Stimulated activated CD4-positive, alpha-beta T cell treated with anti-CD3 and anti-CD28 coated beads, Interleukin-15, amount 100 ng/mL, for 48 hours (primary cell): ENCODE measurements at regions not wholly inside any gene's neighbourhood (a gene's known extent, or its start where the extent isn't known, plus 50 kb on each side); places are given as distances from the start of the nearest gene placed in this dataset.
"Not testable (repeated sequence)": the region's sequence is repeated elsewhere in the genome, so short reads cannot be mapped to it uniquely, and the experiment has no call there.

ENCODE experiments used
- DNase-seq, 2 donors: peaks; one replicate each; pipeline ENCODE4 v3.0.0-alpha.2; 2020; ENCODE audit warnings: low read depth in 2 of 2

DNA sequence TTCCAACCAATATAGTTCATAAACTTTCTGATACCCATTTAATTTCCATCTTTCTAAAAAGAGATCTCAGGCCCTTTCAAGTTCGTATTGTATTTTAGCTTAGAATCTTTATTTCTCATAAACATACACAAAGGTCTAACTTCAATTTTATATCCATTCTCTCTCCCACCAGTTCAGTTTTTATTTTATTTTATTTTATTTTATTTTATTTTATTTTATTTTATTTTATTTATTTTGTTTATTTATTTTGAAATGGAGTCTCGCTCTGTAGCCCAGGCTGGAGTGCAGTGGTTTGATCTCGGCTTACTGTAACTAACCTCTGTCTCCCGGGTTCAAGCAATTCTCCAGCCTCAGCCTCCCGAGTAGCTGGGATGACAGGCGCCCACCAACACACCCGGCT is 552.8 kb downstream of the SLITRK5 start:
- DNase-seq = no peak

DNA sequence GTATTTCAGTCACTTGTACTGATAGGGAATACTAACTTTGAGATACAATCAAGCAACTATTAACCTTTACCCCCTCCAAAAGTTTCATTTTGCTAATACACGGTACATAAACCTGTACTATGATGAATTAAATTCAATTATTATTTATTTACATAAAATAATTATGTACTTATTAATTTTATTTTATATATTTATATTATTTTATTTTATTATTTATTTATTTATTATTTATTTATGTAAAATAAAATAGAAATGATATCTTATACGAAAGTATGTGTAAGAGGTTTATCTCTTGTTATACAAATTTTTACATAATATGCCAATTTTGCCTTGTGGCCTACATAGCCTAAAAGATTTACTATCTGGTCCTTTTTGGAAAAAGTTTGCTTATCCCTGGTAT is 564.3 kb downstream of the SLITRK5 start:
- DNase-seq = no peak

DNA sequence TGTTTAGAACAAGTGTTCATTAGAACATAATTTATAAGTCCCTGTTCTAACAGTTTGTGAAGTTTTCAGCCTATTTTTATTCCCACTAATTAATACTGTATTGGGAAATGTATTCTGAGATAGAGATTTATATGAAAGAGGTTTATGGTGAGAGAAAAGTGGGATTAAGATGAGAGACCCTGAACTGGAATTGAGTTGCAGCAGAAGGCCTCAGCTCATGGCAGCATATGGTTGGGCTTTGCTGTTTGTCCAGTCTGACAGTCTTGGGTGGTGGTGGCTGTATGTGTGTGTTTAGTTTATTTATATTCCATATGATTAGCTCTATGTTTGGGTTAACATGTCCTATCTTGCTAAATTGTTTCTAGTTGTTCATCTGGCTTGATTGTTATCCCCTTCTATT is 575.1 kb downstream of the SLITRK5 start:
- no peak for DNase-seq

DNA sequence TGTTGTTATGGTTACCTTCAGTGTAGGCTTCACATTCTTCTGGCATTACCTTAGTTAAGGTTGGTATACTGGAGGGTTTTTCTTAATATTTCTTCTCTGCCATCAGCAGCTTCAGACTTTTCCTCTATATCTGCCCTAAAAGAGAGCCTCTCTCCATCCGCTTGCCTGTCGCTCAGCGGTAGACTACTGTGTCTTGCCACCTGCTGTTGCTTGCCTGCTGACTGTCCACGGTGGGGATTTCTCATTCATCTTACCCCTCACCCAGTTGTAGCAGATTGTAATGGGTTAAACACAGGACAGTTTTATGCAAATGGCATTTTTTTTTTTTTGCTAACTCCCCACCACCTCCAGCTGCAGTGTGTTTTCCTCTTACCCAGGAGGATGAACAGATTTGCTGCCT is 577.2 kb downstream of the SLITRK5 start:
- DNase-seq = no peak

DNA sequence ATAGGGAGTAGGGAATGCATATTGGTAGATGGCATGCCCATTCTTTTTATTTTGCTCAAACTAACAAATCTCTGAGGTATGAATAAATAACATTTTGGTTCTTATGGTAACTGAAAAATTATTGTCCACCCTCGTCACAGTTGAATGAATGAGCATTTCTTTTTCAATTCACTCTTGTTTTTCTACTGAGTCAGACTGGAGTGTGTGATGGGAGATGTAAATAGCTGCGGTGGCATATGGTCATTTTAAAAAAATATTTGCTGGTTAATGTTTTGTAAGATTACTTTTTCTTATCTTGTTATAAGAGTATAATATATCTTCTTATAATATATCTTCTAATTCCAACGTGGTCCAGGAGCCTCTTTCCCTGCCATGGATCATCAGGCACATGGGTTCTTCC is 586.5 kb downstream of the SLITRK5 start:
- DNase-seq = no peak

DNA sequence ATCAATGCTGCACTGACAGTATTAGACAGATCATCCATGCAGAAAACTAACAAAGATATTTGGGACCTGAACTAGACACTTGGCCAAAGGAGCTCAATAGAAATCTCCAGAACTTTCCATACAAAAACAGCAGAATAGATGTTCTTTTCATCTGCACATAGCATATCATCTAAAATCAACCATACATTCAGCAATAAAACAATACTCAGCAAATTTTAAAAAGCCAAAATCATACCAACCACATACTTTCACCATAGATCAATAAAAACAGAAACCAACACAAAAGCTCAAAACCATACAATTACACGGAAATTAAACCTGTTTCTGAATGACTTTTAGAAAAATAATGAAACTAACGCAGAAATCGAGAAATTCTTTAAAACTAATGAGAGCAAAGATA is 592.6 kb downstream of the SLITRK5 start:
- no peak for DNase-seq

DNA sequence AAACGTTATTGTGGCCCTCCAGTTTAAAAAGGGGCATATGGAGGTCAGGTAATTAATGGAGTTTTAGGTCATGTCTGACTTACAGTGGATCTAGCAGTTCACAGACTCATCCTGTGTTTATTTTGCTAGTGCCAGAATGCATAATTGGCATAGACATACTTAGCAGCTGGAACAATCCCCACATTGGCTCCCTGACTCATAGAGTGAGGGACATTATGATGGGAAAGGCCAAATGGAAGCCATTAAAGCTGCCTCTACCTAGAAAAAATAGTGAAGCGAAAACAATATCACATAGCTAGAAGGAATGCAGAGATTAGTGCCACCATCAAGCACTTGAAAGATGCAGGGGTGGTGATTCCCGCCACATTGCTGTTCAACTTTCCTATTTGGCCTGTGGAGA is 610.7 kb downstream of the SLITRK5 start:
- DNase-seq = no peak

DNA sequence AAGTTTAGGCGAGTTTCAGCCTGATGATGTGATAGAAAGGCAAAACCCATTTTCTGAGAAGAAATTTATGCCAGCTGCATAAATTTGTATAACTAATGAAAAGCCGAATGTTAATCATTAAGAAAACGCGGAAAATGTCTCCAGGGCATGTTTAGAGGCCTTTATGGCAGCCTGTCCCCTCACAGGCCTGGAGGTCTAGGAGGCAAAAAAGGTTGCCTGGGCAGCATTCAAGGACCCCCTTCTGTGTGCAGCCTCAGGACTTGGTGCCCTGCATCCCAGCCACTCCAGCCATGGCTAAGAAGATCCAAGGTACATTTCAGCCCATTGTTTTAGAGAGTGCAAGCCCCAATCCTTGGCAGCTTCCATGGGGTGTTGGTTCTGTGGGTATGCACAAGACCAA is 614.2 kb downstream of the SLITRK5 start:
- DNase-seq = no peak

DNA sequence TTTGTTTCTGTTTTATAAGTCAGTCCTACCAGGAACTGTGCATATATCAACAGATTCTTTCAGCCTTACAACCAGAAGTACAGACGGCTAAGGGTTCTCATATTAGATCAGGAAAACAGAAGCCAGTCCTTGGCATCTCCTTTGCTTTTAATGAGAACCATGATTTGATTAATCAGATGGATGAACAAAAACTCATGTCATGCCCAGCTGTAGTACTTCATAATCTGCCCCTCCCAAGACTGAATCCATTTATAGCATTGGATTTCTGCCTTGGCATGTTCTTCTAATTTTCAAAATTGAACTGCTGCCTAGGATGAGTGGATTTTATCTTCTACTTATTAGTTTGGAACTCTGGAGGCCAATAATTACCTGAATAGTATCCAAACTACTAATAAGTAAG is 617.2 kb downstream of the SLITRK5 start:
- DNase-seq = no peak

DNA sequence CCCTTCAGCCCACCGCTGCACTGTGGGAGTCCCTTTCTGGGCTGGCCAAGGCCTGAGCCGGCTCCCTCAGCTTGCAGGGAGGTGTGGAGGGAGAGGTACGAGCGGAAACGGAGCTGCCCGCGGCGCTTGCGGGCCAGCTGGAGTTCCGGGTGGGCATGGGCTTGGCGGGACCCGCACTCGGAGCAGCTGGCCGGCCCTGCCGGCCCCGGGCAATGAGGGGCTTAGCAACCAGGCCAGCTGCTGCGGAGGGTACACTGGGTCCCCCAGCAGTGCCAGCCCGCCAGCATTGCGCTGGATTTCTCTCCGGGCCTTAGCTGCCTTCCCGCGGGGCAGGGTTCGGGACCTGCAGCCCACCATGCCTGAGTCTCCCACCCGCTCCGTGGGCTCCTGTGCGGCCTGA is 620.6 kb downstream of the SLITRK5 start:
- DNase-seq = not testable (repeated sequence)

DNA sequence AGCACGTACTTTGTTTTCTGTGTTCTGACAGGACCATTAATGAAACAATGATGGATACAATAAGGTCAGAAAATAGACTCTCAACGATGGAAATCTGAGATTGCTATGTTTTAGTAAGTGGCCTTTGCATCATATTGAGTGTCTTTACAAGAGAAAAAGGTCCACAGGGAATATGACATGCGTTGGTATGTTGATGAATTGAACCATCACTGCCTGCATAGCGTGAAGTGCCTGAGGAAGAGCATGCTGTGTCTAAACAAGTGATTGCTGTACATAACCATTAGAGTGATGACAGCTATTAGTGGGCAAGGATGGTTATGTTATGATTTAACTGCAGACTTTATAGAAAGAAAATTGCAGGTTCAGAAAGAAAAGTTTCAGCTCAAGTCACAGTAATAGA is 623.2 kb downstream of the SLITRK5 start:
- DNase-seq = no peak

DNA sequence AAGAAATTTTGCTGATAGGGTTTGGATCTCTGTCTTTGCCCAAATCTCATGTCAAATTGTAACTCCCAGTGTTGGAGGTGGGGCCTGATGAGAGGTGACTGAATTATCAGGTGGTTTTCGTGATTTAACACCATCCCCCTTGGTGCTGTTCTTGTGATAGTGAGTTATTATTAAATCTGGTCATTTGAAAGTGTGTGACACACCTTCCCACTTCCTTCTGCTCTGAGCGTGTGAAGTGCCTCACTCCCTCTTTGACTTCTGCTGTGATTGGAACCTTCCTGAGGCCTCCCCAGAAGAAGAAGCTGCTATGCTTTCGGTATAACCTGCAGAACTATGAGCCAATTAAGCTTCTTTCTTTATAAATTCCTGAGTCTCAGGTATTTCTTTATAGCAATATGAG is 632.0 kb downstream of the SLITRK5 start:
- no peak for DNase-seq

DNA sequence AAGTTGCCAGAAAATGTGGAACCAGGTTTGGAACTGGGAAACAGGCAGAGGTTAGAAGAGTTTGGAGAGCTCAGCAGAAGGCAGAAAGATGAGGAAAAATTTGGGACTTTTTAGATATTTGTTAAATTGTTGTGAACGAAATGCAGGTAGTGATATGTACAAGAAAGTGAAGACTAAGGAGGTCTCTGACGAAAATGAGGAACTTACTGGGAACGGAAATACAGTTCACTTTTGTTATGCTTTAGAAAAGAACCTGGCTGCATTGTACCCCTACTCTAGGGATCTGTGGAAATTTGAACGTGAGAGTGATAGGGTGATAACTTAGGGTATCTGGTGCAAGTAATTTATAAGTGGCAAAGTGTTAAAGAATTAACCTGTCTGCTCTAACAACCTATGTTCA is 632.4 kb downstream of the SLITRK5 start:
- no peak for DNase-seq

DNA sequence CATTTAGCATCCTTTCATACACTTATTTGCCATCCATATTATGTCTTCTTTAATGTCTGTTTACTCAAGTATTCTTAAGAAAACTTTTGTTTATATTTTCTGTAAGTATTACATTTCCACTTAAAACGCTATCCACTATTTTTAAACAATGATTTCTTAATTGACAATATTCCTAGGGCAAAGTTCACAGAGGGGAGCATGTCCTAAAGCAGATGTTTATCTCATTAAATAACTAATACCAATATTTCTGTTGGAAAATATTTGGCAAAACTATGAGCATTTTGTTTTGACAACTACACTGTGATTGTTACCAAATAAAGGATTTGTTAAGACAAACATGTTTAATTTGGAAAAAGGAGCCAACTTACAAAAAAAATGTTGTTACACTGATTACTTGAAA is 643.3 kb downstream of the SLITRK5 start:
- no peak for DNase-seq

DNA sequence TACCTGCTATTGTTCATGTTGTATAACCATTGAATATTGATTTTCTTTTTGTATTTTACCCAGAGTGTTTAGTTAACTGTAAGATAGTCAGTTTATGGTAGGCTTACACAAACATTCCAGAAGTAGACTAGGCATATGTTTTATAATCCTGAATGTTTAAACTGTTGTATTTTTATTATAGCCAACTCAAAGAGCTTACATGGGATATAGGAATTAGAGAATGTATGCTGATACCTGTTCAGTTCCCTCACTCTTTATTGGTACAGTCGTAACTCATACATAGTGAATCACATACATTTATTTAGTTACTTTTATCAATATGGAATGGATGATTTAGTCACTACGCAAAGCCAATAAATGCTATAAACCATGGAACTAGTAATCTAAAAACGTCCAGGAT is 657.9 kb downstream of the SLITRK5 start:
- no peak for DNase-seq

DNA sequence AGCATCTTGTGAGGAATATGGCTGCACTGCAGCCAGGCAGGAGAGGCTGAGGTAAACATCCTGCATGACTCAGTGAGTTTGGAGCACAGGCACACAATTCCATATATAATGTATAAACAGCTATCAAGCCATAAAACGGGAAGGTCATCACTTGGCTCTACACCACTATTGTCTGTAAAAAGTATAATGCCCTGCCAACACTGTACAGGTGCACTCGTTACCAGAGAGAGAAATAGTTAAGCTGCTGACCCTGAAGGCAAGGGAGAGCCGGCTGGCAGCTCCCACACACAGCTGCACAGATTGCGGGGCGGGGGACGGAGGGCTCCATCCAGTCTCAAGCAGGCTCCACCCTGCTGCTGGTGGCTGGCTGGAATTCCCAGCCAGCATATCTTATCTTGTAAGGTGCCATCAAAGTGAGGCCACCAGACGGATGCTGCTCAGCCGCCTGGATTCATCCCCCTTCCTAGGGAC is 668.1 kb downstream of the SLITRK5 start:
- DNase-seq = no peak

DNA sequence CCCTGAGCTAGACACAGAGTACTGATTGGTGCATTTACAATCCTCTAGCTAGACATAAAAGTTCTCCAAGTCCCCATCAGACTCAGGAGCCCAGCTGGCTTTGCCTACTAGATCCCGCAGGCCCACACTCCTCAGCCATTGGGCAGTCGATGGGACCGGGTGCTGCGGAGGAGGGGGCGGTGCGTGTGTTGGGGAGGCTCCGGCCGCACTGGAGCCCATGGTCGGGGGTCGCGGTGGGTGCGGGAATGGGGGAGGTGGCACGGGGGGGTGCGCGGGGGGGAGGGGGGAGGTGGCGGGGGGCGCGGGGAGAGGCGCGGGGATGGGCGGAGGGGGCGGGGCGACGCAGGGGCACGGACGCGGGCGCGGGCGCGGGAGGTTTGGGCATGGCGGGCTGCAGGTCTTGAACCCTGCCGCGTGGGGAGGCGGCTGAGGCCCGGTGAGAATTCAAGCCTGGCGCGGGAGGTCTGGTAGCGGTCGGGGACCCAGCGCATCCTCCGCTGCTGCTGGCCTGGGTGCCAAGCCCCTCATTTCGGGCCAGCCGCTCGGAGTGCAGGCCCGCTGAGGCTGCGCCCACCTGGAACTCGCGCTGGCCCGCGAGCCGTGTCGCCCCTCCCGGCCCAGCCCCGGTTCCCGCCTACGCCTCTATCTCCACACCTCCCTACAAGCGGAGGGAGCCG is 674.1 kb downstream of the SLITRK5 start:
- DNase-seq = no peak

DNA sequence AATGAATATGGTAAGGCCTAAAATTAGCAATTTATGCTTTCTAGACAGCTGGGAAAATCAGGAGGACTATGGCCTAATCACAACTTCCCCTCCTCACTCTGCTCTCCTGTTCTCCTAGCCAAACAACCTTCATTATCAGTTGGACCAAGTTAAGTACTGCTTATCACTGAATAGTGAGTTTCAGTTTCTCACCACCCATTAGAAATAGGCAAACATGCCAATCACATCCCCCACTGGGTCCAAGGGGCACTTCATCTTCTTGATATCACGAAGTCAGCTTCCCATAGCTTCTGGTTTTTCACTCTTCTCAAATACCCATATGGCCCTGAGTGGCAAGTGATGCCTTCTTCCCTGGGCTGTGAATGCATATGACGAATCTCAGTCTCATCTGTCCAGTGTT is 689.6 kb downstream of the SLITRK5 start:
- no peak for DNase-seq

DNA sequence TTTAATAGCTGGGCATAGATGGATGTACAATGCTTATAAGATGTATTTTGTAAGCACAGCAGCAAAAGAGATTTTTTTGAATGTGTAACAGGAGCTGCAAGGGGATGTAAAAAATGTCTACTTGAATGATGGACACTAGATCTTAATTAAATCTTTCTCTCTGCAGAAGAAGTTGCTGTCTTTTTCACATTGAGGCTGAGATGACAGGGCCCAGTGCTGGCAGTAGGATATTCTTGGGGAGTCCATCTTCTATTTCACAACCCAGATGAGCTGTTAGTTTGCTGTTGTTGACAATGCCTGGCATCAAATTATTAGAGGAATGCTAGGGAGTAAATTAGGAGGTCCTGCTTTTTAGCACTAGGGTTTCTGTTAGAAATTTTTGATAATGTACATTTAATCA is 698.7 kb downstream of the SLITRK5 start:
- no peak for DNase-seq

DNA sequence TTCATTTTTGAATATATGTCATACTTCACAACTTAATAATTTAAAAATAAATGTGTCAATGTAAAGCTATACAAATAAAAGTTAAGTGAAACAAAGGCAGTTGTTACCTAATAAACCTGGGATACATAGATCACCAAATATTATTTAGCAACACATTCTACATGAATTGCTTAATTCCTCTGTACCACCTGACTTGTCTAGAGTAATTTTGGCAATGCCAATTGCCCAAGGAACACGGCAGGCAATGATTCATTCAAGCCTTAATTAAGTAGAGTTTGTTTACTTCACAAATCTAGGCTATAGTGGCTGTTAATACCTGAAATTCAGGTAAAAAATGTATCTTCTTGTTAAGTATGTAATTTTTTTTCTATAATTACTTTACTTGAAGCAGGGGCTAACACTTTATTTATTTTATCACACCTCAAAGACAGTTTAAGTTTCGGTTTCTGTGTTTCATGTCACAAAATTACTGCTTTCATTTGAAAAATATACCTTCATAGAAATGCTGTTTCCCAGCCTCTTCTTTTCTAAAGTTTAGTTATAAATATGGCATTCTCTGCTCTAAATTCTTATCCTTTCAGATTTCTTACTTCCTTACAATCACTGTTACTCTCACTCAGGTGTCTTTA is 705.7 kb downstream of the SLITRK5 start:
- DNase-seq = no peak

DNA sequence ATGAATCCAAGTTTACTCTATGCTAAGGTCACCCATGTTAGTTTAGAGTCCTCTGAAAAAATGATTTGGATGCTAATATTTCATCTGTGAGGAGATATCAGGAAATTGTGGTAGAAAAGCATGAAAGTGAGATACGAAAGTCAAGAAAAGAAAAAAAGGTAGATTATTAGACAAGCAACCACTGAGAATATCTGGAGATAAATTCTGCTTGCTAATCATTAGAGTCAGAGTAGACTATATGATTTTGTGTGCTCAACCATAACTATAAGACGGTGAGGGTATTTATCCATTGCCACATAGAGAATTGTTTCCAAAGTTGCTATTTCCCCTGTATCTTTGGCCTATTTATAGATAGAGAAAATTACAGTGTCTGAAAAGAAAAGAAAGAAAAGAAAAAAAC is 706.7 kb downstream of the SLITRK5 start:
- no peak for DNase-seq

DNA sequence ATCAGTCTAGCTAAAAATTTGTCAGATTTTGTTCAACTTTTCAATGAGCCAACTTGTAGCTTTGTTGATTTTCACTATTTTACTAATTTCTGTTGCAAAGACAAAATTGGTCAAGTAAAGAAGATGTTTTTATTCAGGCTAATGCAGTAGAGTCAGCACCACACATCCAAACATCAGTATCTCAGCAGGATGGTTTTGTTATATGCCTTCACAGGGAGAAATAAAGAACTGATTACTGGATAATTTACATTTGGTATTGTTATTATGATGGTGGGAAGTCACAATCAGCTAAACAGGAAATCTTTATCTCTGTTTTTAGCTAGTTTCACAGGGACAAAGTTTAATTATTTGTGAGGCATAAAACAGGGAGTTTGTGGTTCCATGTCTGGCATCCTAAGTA is 713.4 kb downstream of the SLITRK5 start:
- DNase-seq = no peak

DNA sequence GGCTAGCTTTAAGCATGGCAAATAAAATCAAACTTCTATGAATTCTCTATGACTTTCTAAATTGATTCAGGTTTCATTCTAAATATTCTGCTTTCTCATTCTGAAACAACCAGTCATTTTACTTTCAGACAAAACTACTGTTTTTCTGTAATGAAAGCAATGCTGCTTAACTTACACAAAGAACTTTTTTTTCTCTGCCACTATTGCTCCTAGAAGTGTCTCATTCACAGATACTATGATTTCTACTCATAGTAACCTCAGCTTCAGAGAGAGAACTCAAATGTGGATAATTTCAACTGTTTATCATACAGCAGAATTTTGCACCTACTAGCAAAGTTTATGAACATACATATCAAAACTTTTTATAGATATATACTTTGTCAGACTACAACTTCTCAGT is 724.6 kb downstream of the SLITRK5 start:
- DNase-seq = no peak

DNA sequence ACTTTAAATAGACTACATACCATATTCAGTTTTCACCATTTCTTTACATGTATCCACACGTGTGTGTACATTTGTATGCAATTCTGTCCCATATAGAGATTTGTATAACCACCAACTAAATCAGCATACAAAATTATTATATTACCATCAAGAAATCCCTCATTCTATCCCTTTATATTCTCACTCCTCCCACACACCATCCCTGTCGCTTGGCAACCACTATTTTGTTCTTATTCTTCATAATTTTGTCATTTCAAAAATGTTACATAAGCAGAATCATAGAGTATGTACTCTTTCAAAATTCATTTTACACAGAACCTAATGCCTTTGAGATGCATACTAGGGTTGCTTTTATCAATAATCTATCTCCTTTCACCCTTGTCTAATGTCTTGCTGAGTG is 740.5 kb downstream of the SLITRK5 start:
- DNase-seq = no peak
